HG02588 (cell line): ENCODE measurements at regions not wholly inside any gene's neighbourhood (a gene's known extent, or its start where the extent isn't known, plus 50 kb on each side); places are given as distances from the start of the nearest gene placed in this dataset.
"Not testable (repeated sequence)": the region's sequence is repeated elsewhere in the genome, so short reads cannot be mapped to it uniquely, and the experiment has no call there.

Source experiments
- ATAC-seq: cut with Tn5 transposase; IDR thresholded peaks from one replicate; pipeline ENCODE4 v1.9.1; 2021; ENCODE audit warnings: mild to moderate bottlenecking, moderate library complexity; ENCODE audit not compliant: unreplicated experiment

DNA sequence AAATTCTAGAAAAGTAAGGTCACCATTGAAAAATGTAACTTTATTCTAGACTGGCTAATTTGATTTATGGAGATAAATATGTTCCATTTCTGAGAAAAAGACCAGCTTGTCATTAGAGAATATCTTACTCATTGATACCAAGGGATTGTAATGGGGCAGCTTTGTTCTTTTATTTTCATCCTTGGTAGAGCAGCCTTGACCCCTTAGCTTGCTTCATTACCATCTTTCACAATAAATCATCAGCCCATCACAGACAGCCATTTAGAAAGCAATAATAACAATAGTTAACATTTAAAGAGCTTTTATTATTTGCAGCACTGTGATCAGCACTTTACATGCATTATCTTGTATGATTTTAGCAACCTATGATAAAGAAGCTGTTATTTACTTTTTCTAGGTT is 253.6 kb downstream of the C3orf38 start:
- ATAC-seq: no peak

DNA sequence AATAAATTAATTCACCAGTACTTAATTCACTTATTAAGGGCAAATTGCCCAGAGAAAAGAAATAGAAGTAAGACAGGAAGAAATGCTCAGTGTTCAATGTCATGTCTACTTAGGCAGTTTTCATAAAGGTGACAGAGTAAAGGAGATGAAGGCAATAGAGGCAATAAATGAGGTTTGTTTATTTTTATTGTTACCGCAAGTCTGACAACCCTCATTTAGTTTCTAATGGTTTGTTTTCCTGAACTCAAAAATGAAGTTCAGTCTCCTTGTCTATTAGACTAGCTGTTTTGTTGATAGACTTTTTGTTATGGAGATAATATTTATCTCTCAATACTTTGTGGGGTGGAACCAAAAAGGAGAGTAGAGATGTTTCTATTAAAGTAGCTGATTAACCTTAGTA is 258.3 kb downstream of the C3orf38 start:
- no peak for ATAC-seq

DNA sequence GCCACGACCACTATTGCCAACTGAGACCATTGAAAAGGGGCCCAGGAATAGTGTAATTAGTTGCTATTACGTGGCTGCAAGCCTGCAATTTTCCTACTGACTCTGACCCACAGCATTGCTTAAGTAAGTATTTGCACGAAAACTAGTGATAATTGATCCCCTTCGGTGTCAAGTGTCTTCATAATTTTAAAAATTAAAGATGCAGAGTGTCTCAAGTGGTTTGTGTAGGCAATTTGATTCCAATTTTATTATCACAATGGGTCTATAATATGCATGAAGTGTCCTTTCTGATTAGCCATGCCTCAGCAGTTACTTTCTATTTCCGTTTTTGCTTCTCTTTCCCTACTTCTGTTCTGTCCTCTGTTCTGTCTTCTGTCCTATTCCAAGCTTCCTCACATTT is 259.2 kb downstream of the C3orf38 start:
- ATAC-seq: no peak

DNA sequence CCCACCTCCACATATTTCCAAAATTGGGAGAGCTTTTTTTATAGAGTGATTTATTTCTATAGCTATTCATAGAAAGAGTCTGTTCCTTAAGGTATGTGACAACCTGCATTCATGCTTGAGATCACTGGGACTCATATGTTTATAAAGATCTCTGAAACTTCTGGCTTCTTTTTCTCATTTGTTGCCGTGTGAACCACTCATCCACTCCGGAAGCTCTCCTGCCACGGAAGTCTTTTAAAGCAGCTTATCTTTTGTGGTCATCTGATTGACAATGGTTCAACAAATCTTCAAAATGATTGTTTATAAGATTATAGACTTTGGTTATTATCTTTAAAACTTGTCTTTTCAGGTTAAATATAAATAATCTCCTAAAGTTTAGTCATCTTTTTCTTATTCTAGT is 260.5 kb downstream of the C3orf38 start:
- ATAC-seq: no peak

DNA sequence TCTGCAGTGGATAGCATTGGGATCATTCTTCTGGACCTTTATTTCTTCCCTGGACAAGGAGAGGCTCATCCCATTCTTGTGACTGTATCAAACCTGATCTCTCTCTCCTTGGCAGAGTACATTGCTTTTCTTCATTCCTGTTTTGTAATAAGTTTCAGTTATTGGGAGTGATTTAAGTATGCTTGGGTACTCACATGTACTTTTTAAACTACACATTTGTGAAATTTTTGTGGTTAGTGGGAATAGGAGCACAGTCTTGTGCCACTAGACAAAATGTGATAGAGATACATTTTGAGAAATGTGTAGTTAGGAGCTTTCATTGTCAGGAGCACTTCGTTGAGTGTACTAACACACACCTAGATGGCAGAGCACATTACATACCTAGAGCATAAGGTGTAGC is 262.6 kb downstream of the C3orf38 start:
- ATAC-seq: no peak

DNA sequence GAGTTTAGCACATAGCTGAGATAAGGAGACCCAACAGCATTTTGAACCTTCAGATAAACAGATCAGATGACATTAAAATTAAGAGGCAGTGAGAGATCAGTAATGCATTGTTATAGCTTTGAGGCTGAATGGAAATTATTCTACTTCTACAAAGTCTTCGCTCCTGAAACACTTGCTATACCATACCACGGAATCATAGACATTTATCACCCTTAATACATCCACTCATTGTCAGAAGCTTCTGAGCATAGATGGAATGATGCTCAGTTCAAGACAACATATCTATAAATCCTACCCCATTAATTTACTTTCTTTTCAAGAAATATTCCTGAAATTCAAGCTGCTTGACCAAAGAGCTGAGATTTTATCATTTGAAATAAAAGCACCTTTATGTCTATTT is 266.7 kb downstream of the C3orf38 start:
- no peak for ATAC-seq

DNA sequence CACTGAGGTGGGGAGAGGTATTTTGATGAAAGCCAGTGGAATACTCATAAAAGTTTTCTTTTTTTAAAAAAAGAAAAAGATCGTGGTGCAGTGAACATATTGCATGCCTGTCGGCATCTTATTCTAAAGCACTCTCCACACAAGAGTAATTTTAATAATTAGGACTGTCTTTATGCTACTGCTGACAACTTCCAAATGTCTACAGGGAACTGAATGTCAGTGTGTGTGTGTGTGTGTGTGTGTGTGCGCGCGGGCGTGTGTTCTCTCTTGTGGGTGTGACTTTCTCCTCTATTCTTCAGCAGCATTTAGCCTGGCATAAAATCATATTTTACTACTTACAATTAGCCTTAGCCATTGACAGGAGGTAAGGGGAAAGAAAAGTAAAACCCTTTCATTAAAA is 268.5 kb downstream of the C3orf38 start:
- ATAC-seq: no peak

DNA sequence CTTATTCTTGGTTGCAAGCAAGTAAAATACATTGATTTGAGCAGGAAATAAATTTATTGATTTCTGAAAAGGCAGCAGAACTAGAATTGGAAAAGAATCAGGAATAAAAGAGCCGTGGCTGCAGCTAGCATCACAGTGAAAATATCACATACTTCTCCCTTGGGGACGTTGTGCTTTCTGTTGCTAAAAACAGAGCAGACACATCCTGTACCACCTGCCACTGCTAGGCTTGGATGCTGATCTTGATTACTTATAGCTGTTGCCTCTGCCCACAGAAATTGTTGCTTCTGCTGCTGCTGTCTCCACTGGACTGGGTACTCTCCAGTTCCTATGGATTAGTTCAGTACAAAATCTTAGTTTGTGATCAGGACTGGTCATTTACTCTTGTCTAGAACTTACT is 283.8 kb downstream of the C3orf38 start:
- ATAC-seq: peak; percentile 98

DNA sequence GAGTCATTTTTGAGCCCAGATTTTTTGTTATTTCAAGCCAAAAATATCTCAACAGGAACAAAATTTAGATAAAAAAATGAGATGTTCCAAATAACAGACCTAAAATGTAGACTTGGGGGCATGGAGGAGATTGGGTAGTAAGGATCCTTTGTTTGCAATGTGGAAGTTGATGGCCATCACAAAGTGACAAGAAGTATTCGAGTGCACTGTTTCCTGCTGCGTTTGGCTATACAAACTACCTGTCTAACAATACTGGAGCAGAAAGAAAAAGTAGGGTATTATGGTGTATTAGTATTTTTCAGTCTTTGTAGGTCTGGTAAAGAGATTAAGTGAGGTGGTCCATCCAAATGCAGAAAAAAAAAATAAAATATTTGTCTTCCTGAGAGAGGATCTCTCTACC is 284.2 kb downstream of the C3orf38 start:
- ATAC-seq: no peak

DNA sequence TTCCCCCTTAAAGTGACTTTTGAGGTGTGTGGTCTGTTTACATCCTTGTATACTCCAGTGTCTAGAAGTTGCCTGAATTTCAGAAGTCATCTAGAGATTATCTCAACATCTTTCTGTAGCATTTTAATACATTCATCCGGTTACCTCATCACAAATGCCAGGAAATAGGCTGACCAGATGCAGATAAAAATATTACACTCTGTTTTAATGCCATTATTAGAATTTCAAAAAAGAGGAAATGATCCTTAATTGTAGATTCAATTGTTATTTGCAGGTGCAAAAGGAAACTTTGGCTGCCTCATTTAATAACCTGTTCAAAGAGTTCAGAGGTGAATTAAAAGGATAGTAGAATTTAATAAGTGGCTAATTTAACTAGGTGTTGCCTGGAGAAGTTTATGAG is 290.9 kb downstream of the C3orf38 start:
- ATAC-seq: no peak

DNA sequence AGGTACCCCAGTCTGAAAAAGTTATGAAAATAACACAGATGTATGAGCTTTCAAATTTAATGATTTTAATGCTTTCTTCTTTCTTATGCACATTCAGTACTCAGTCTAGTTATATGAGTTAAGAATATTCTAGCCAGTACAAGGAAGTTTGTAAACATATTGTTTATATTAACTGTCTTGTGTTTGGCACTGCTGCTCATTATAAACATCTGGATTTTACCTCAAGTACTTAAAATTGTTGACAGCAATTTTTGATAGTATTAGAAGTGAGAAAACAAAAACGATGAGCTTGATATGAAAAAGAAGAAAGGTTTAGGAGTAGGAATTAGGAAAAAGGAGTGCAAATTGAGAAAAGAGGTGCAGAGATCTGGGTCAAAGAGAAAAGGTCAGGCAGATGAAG is 293.3 kb downstream of the C3orf38 start:
- no peak for ATAC-seq

DNA sequence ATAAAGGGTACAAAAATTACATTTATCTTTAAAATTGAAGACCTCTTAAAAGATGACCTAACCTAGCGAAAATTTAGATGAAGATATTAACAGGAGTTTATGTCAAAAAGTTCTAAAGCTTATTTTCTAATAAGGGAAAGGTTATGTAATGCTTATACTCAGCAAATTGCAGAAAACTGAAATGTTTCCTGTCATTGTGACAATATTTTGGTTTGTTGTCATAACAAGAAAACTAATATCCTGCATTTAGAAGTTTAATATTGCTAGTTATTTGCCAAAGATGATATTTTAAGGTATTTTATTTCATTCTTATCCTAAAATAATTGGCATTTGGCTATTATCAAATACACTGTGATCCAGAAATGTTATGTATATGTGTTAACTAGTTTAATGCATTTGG is 294.5 kb downstream of the C3orf38 start:
- ATAC-seq: no peak

DNA sequence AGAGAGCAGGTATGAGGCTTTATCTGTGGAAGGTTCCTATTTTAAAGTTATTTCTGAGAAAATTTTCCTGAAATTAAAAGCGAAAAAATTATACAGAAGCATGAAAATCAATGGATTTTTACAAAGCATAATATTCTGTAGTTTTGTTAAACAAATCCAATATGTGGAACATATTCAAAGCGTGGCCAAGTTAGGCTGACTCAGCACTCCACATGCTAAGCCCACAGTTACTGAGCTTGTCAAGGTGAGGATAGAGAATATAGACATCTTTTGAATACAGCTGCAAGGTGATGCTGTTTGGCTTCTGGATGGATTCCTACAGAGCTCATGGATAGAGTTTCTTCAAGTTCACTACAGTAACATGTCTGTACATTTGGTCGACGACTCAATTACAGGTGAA is 302.5 kb downstream of the C3orf38 start:
- no peak for ATAC-seq

DNA sequence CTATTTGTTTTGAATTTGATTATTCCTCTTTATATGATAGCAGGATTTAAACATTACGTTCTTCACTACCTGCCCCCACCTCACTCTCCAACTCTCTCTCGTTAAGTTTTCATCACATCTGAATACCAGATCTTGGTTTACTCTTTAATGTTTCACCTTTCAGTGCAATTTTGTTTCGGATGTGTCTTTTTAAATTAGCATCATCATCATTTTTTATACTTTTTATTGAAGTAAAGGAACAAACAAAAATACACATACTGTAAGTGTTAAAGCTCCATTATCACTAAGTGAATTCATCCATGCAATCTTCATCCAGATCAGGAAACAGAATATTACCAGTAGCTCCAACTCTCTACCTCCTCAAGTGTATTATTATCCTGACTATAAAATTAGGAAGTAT is 310.6 kb downstream of the C3orf38 start:
- ATAC-seq: no peak

DNA sequence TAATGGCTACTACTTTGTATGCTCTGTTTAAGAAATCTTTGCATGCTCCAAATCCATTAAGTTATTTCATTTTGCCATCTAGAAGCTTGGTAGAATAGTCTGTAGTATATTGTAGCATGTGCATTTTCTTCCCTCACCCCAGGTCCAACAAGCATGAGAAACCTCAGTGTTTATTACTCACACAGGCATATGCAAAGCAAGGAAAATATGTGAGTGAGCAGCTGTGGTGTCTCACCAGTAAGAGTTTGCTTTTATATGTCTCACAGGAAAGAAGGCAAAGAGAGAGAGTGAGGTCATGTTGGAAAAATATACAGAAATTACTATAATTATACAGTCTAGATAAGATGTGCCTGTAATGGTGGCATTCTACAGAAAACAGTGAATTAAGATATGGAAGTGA is 312.5 kb downstream of the C3orf38 start:
- ATAC-seq: no peak

DNA sequence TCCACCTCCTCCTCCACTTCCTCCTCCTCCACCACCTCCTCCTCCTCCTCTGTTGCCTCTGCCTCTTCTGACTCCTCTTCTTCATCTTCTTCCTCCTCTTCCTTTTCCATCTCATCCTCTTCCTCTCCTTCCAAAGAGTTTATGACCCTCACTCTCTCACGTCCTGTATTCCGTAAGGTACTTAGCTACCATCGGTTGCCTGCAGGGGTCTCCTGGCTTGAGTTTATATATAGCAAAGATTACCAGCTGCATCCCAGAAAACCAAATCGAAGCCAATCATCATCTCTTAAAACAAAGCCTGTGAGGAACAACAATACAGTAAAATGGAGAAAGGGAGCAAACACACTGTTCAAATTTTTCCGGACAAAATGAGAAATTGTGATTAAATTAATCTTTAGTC is 317.4 kb downstream of the C3orf38 start:
- no peak for ATAC-seq

DNA sequence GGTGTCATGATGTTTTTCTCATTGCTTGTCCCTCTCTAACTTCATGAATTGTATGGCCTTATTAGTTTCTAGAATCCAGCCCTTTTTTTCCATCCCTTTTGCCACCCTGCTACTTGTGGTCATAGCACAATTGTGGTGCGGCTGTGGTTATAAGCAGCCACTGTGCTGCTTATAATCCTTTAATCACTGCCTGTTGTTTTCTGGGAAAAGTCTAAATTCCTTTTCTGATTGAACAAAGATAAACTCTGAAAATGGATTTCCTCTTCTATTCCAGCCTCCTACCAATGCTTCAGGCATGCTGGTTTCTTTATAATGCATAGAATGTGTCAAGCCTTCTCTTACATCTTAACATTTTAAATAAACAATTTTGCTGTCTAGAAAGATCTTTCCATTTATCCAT is 319.5 kb downstream of the C3orf38 start:
- no peak for ATAC-seq

DNA sequence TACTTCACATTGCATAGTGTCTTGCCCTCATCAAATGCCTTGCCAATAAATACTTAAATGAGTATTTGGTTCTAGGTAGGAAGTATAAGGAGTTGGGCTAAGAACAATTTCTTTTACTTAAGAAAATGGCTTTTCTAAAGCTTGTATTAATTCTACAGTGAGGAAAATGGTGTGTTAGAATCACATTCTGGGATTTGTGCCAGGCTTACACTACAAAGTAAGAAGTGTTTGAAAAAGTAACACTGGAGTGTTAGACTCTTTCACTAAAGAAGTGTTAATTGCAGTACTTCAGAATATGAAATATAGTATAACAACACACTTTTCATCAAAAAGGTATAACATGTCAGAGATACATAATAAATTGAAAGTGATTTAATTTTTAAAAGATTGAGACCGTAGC is 328.7 kb downstream of the C3orf38 start:
- no peak for ATAC-seq

DNA sequence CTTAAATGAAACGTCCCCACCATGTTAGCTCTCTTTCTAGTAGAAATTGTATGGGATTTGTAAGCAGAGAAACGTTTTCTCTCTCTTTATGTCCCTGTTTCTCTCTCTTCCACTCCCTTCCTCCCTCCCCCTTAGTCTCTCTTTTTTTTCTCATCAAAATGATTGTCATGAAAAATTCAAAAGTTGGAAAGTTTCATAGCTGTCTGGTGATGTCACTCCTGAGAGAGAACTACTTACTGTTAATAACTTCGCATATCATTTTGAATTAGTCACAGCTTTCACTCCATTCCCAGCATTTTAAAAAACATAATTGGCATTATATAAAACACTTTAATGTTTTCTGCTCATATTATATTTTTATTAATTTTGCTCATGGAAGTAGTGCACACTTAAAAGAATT is 331.1 kb downstream of the C3orf38 start:
- ATAC-seq: no peak

DNA sequence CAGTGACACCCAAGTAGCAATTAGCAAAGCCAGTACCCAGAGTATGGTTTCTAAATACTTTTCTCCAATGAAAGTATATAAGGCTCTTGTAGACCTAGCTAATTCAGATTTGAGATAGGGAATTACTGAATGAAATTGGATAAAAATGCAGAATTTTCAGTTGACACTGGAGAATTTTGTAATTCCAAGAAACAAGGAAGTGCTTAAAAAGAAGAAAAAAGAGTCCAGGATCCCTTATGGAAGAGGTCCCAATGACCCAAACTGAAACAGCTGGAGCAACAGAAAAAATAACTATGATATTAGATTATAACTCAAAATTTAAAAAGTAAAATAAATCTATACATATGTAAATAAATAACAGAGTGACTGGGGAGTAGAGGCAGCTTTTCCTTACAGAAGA is 335.2 kb downstream of the C3orf38 start:
- ATAC-seq: no peak

DNA sequence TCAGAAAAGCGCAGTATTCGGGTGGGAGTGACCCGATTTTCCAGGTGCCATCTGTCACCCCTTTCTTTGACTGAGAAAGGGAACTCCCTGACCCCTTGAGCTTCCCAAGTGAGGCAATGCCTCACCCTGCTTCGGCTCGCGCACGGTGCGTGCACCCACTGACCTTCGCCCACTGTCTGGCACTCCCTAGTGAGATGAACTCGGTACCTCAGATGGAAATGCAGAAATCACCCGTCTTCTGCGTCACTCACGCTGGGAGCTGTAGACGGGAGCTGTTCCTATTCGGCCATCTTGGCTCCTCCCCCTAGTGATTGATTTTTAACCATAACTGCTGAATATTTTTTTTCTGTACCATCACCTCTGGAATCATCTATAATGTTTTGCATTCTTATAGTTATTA is 359.1 kb downstream of the C3orf38 start:
- not testable (repeated sequence) for ATAC-seq

DNA sequence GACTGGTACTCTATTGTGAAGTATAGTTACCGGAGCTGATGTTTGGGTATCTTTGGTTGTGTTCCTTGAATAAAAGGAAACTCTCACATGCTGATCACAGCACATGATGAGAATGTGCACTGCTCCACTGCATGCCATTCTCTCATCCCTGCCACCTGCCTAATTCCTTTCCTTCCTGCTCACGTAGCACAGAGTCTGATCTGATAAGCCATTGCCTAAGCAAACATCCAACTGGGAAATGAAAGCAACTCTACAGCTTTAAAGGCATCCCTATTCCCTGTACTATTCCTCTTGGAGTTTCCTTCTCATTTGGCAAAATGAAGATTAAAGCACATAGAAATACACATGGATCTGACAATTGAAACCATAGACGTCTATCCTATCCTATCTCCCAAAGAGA is 359.8 kb downstream of the C3orf38 start:
- ATAC-seq: no peak

DNA sequence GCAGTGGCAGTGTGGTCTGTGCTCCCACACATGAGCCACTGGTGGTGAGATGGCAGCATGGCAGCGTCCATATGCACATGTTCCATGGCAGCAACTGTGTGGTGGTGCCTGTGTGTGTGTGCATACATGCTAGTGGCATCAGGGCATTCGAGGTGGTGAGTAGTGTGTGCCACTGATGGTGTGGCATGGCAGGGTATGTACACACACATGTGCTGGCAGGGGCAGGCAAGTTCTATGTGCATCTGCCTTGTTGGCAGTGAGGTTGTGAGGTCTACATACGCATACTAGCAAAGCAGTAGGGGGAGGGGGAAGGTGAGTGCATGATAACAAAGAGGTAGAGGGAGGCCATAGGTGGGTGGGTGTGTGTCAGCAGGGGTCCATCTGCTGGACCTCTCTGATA is 378.7 kb downstream of the C3orf38 start:
- no peak for ATAC-seq

DNA sequence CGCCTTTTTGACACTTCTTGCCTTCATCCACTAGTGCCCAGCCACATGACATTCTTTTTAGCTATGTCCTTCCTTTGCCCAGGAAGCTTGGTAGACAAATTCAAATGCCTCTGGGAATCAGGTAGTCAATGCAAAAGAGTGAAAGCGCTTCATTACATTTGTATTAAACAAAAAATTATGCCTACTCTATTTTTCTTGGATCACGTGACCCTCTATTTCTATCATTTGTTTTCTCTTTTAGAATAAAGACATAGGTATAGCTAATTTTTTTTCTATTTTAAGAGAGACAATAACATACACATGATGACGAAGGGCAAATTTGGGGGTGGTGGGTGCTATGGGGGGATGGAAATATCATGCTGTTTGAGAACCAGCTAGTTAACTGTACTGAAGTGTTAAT is 384.8 kb downstream of the C3orf38 start:
- no peak for ATAC-seq
